ENCODE measurements at regions not wholly inside any gene's neighbourhood (a gene's known extent, or its start where the extent isn't known, plus 50 kb on each side); places are given as distances from the start of the nearest gene placed in this dataset.
"Not testable (repeated sequence)": the region's sequence is repeated elsewhere in the genome, so short reads cannot be mapped to it uniquely, and the experiment has no call there.

GRCh38 chr4:60485276-60485675, 714.9 kb upstream of the ADGRL3 start:
- no peak for DNase-seq (ENCODE audit: low read depth)
- no peak for TF ChIP-seq CTCF (IDR thresholded peaks at IDR 0.05; ENCODE audit: insufficient read depth, low read depth, low read length)
- no peak overlapping the region for H3K4me3 ChIP-seq (ENCODE audit: low read depth, low read length)

GRCh38 chr4:60487118-60487761, 712.9 kb upstream of the ADGRL3 start:
- DNase-seq (ENCODE audit: low read depth), result not testable (repeated sequence)

GRCh38 chr4:60500810-60501209, 699.3 kb upstream of the ADGRL3 start:
- DNase-seq (ENCODE audit: low read depth), result no peak
- no peak for TF ChIP-seq CTCF (IDR thresholded peaks at IDR 0.05; ENCODE audit: insufficient read depth, low read depth, low read length)

More at GRCh38 chr4:60487118-60487761, 712.9 kb upstream of the ADGRL3 start:
- not testable (repeated sequence) for H3K4me3 ChIP-seq (ENCODE audit: low read depth, low read length)

DNA sequence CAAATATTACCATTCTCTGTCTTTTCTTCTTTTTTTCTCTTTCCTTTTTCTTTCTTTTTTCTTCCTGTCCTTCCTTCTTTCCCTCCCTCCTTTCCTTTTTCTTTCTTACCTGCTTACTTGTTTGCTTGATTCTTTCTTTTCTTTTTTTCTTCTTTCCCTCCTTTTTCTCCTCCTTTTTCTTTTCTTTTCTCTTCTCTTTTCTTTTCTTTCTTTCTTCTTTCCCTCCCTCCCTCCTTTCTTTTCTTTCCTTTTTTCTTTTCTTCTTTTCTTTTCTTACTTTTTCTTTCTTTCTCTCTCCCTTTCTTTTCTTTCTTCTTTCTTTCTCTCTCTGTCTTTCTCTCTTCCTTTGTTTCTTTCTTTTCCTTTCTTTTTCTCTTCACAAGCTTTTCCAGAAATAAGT, 697.4 kb upstream of the ADGRL3 start:
- H3K4me3 ChIP-seq (ENCODE audit: low read depth, low read length), result no peak overlapping the region
- TF ChIP-seq CTCF (IDR thresholded peaks at IDR 0.05; ENCODE audit: insufficient read depth, low read depth, low read length), result no peak
- no peak for DNase-seq (ENCODE audit: low read depth)

More at GRCh38 chr4:60500810-60501209, 699.3 kb upstream of the ADGRL3 start:
- H3K4me3 ChIP-seq (ENCODE audit: low read depth, low read length), result no peak overlapping the region

GRCh38 chr4:60506061-60506460, 694.1 kb upstream of the ADGRL3 start:
- TF ChIP-seq CTCF (IDR thresholded peaks at IDR 0.05; ENCODE audit: insufficient read depth, low read depth, low read length), result no peak
- H3K4me3 ChIP-seq (ENCODE audit: low read depth, low read length), result no peak overlapping the region
- DNase-seq (ENCODE audit: low read depth), result no peak

DNA sequence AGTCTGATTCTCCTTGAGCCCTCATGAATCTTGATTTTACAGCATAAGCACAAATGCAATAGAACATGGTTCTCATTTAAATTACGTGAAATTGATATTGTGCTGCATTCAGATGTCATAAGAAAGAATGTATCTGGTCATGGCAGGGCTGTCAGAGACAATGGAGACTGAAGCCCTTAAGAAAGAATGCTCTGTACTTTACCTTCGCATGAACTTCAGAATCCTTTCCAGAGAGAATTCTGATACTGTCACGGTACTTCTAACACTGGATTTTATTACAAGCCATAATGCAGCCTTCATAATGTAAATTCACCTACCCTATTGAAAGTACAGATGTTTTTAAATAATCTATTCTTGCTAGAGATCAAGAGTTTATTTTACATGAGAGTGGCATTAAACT, 677.9 kb upstream of the ADGRL3 start:
- TF ChIP-seq CTCF (IDR thresholded peaks at IDR 0.05; ENCODE audit: insufficient read depth, low read depth, low read length), result no peak
- H3K4me3 ChIP-seq (ENCODE audit: low read depth, low read length), result no peak overlapping the region
- DNase-seq (ENCODE audit: low read depth), result no peak

- DNase-seq (ENCODE audit: low read depth), result no peak
- TF ChIP-seq CTCF (IDR thresholded peaks at IDR 0.05; ENCODE audit: insufficient read depth, low read depth, low read length), result no peak
- H3K4me3 ChIP-seq (ENCODE audit: low read depth, low read length), result no peak overlapping the region
These were observed 668.2 kb upstream of the ADGRL3 start for GRCh38 chr4:60531776-60532379.

Data from fibroblast of villous mesenchyme (primary cell).